Astrocyte (in vitro differentiated cells and primary cell): ENCODE measurements at regions not wholly inside any gene's neighbourhood (a gene's known extent, or its start where the extent isn't known, plus 50 kb on each side); places are given as distances from the start of the nearest gene placed in this dataset.

Source experiments
- DNase-seq: peaks from one replicate; pipeline ENCODE4 v3.0.0-alpha.2; 2010; ENCODE audit warnings: low read depth
- FAIRE-seq: peaks from 2 replicates; lab custom pipeline; 2011; peaks lifted over from hg19 to GRCh38; lab: Jason Lieb, UNC
- H2AFZ ChIP-seq: 2 replicates; pipeline ENCODE4 v1.6.0; 2012; ENCODE audit warnings: low read depth, low read length, inconsistent platforms
- H3K27ac ChIP-seq: 2 replicates; pipeline ENCODE4 v1.5.1; 2011; ENCODE audit warnings: low read depth, low read length, inconsistent platforms
- H3K27me3 ChIP-seq: 2 replicates; pipeline ENCODE4 v1.6.0; 2011; ENCODE audit warnings: low read length, inconsistent platforms; ENCODE audit not compliant: insufficient read depth
- H3K36me3 ChIP-seq: 2 replicates; pipeline ENCODE4 v1.5.1; 2011; ENCODE audit warnings: low read length, inconsistent platforms; ENCODE audit not compliant: insufficient read depth
- H3K4me1 ChIP-seq: 2 replicates; pipeline ENCODE4 v1.5.1; 2011; ENCODE audit warnings: low read length, inconsistent platforms; ENCODE audit not compliant: insufficient read depth
- H3K4me2 ChIP-seq: 2 replicates; pipeline ENCODE4 v1.6.0; 2012; ENCODE audit warnings: low read length, inconsistent platforms
- H3K4me3 ChIP-seq: 2 replicates; pipeline ENCODE4 v1.5.1; 2011; ENCODE audit warnings: low read depth, mild to moderate bottlenecking, low read length, inconsistent platforms; ENCODE audit not compliant: insufficient read depth
- H3K79me2 ChIP-seq: 2 replicates; pipeline ENCODE4 v1.6.0; 2012; ENCODE audit warnings: mild to moderate bottlenecking, low read length, inconsistent platforms; ENCODE audit not compliant: insufficient read depth
- H3K9ac ChIP-seq: 2 replicates; pipeline ENCODE4 v1.6.0; 2012; ENCODE audit warnings: mild to moderate bottlenecking, low read length, inconsistent platforms
- H3K9me3 ChIP-seq: 2 replicates; pipeline ENCODE4 v1.5.1; 2012; ENCODE audit warnings: low read depth, mild to moderate bottlenecking, low read length, inconsistent platforms; ENCODE audit not compliant: insufficient read depth
- H4K20me1 ChIP-seq: 2 replicates; pipeline ENCODE4 v1.6.0; 2012; ENCODE audit warnings: low read length, inconsistent platforms; ENCODE audit not compliant: insufficient read depth
- H3K27ac Mint-ChIP-seq: one replicate; pipeline ENCODE4 v1.8.0; 2021; ENCODE audit warnings: mild to moderate bottlenecking, mixed read lengths; ENCODE audit not compliant: unreplicated experiment
- H3K27me3 Mint-ChIP-seq: one replicate; pipeline ENCODE4 v1.8.0; 2021; ENCODE audit warnings: low read depth, mixed read lengths; ENCODE audit not compliant: unreplicated experiment
- H3K36me3 Mint-ChIP-seq: one replicate; pipeline ENCODE4 v1.8.0; 2021; ENCODE audit warnings: low read depth, mixed read lengths; ENCODE audit not compliant: unreplicated experiment
- H3K4me1 Mint-ChIP-seq: one replicate; pipeline ENCODE4 v1.8.0; 2021; ENCODE audit warnings: low read depth, mixed read lengths; ENCODE audit not compliant: unreplicated experiment
- H3K4me3 Mint-ChIP-seq: one replicate; pipeline ENCODE4 v1.8.0; 2021; ENCODE audit warnings: mild to moderate bottlenecking, moderate library complexity, mixed read lengths; ENCODE audit not compliant: unreplicated experiment
- H3K9me3 Mint-ChIP-seq: one replicate; pipeline ENCODE4 v1.8.0; 2021; ENCODE audit warnings: mild to moderate bottlenecking, mixed read lengths; ENCODE audit not compliant: unreplicated experiment
- EZH2 ChIP-seq: IDR thresholded peaks from 2 replicates; pipeline ENCODE4 v1.6.1; 2012; ENCODE audit warnings: mild to moderate bottlenecking, low read length, inconsistent platforms; ENCODE audit not compliant: insufficient read depth
- TF ChIP-seq, protein P1 (sequence below): IDR thresholded peaks from 2 replicates; pipeline ENCODE4 v1.5.1; 2011; ENCODE audit warnings: low read depth, mild to moderate bottlenecking, inconsistent platforms, low read length, moderate library complexity; ENCODE audit not compliant: insufficient read depth

DNA sequence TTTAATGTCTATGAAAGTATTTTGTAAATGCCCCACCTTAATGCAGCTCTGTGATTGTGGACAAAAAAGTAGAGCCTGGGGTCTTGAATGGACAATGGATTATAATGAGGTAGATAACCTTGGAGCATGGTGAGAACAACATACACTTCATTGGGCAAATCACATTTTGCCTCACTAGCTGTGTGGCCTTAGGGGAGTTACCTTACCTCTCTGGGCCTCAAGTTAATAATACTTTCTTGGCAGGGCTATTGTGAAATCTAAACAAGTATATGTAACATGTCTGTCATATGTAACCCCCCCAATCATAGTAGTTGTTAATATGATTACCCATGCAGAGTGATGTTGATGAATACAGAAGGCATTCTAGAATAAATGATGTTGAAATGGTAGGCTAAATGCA, 213.6 kb upstream of the ANKRD55 start:
- Histone ChIP-seq H3K4me3 (no peak overlapping the region), H3K4me1 (no peaks in the 10 kb centered on the region), H3K36me3 (no peaks in the 10 kb centered on the region), H3K4me2 (no peak overlapping the region), H3K27ac (no peak overlapping the region), H3K27me3 (peaks cover 7% of the 10 kb centered on the region), H4K20me1 (no peaks in the 10 kb centered on the region), H3K79me2 (no peaks in the 10 kb centered on the region), H3K9me3 (no peaks in the 10 kb centered on the region), H2AFZ (no peak overlapping the region), H3K9ac (no peak overlapping the region)
- no peaks in the 10 kb centered on the region for H3K9me3 Mint-ChIP-seq
- H3K36me3 Mint-ChIP-seq, result no peaks in the 10 kb centered on the region
- DNase-seq (no peak), FAIRE-seq (no peak)
- no peak overlapping the region for H3K4me3 Mint-ChIP-seq
- no peaks in the 10 kb centered on the region for H3K4me1 Mint-ChIP-seq
- H3K27ac Mint-ChIP-seq, result no peak overlapping the region
- peaks cover 12% of the 10 kb centered on the region for H3K27me3 Mint-ChIP-seq
- TF ChIP-seq, protein P1, sequence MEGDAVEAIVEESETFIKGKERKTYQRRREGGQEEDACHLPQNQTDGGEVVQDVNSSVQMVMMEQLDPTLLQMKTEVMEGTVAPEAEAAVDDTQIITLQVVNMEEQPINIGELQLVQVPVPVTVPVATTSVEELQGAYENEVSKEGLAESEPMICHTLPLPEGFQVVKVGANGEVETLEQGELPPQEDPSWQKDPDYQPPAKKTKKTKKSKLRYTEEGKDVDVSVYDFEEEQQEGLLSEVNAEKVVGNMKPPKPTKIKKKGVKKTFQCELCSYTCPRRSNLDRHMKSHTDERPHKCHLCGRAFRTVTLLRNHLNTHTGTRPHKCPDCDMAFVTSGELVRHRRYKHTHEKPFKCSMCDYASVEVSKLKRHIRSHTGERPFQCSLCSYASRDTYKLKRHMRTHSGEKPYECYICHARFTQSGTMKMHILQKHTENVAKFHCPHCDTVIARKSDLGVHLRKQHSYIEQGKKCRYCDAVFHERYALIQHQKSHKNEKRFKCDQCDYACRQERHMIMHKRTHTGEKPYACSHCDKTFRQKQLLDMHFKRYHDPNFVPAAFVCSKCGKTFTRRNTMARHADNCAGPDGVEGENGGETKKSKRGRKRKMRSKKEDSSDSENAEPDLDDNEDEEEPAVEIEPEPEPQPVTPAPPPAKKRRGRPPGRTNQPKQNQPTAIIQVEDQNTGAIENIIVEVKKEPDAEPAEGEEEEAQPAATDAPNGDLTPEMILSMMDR, result no peak
- no peak for TF ChIP-seq EZH2

DNA sequence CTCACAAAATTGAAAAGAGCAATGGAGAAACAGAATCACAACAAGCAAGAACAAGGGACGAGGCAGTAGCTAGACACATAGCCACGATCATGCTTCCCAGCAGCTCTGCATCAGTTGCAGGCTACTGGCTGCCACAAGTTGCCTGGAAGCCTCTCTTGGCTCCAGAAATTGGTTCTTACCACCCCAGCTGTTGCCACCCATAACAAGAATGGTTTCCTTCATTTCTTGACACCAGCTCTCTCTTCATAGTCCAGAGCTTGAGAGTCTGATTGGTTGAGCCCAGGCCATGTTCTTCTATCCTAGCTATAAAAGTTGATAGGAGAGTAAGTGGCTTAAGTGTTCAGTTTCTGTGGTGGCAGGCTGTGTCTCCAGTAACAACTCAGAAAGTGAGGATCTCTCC, 210.7 kb upstream of the ANKRD55 start:
- Mint-ChIP-seq H3K4me3 (no peak overlapping the region), H3K36me3 (no peaks in the 10 kb centered on the region), H3K9me3 (no peaks in the 10 kb centered on the region), H3K27ac (no peak overlapping the region), H3K4me1 (peaks cover 4% of the 10 kb centered on the region), H3K27me3 (peaks cover 6% of the 10 kb centered on the region)
- H3K9me3 ChIP-seq, result no peaks in the 10 kb centered on the region
- no peaks in the 10 kb centered on the region for H4K20me1 ChIP-seq
- H3K9ac ChIP-seq, result no peak overlapping the region
- FAIRE-seq (no peak), DNase-seq (no peak)
- peaks cover 2% of the 10 kb centered on the region for H3K27me3 ChIP-seq
- H3K36me3 ChIP-seq, result no peaks in the 10 kb centered on the region
- no peaks in the 10 kb centered on the region for H3K4me1 ChIP-seq
- no peak overlapping the region for H3K4me2 ChIP-seq
- H3K4me3 ChIP-seq, result no peak overlapping the region
- TF ChIP-seq, protein P1, result no peak
- TF ChIP-seq EZH2, result no peak
- H3K27ac ChIP-seq, result no peak overlapping the region
- H3K79me2 ChIP-seq, result no peaks in the 10 kb centered on the region
- H2AFZ ChIP-seq, result no peak overlapping the region

DNA sequence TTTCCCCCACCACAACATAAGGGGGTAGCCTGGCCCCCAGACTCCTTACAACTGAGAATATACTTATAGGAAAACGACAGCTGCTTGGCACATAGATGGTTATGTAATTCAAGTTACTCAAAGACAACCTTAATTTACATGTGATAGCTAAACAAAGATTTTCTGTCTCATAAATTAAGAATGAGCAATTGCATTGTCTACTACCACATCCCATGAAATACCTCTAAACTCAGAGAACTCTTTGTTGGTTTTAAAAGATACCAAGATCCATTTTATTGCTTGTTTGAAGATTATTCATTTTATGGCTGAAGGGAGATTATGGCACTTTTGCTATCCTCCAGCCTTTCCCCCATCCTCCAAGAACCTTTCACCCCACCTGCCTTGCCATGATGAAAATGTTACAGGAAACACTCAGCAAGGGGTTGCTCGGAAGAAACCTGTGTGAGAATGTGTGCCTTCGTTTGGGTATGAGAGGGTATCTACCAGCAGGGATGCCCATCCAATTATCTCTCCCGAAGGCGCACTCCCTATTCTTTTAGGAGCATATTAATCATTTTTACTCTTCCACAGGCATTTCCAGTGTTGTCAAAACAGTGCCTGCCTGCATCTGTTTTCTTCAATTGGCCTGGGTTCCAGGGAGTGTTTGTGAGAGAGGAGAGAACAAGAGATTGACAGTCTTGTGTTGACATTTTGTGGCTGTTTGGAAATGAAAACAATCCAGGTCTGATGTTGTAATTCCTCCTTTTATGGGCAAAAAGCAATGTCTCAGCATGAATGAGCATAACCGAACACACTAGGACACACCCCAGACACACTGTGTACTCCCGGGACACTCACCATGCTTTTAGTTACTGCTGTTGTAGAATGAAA, 208.0 kb upstream of the ANKRD55 start:
- Histone ChIP-seq H4K20me1 (no peaks in the 10 kb centered on the region), H3K79me2 (no peaks in the 10 kb centered on the region), H2AFZ (peak overlapping the region; percentile 64), H3K27me3 (no peaks in the 10 kb centered on the region), H3K4me3 (no peak overlapping the region), H3K4me2 (no peak overlapping the region), H3K27ac (no peak overlapping the region), H3K9ac (no peak overlapping the region), H3K9me3 (no peaks in the 10 kb centered on the region), H3K4me1 (no peaks in the 10 kb centered on the region), H3K36me3 (no peaks in the 10 kb centered on the region)
- H3K4me3 Mint-ChIP-seq, result no peak overlapping the region
- FAIRE-seq (peak; percentile 78), DNase-seq (peak; percentile 44)
- no peak overlapping the region for H3K27ac Mint-ChIP-seq
- H3K9me3 Mint-ChIP-seq, result no peaks in the 10 kb centered on the region
- peaks cover 12% of the 10 kb centered on the region for H3K4me1 Mint-ChIP-seq
- no peaks in the 10 kb centered on the region for H3K36me3 Mint-ChIP-seq
- TF ChIP-seq EZH2, result no peak
- TF ChIP-seq, protein P1, result no peak
- peaks cover 3% of the 10 kb centered on the region for H3K27me3 Mint-ChIP-seq
